Adrenal gland (tissue), 9 donors: ENCODE measurements at regions not wholly inside any gene's neighbourhood (a gene's known extent, or its start where the extent isn't known, plus 50 kb on each side); places are given as distances from the start of the nearest gene placed in this dataset.

Experiments used
- DNase-seq, 7 donors: peaks; one replicate each; pipeline ENCODE4 v3.0.0-alpha.2; 2019 to 2020
- H3K27ac ChIP-seq, 5 donors: fragments of 200-600 bp; sonication (generic) in 4 of 5; 1 replicate in 3 of 5; 2 replicates in 2 of 5; pipeline versions ENCODE4 v1.5.1 to v1.8.0; 2016 to 2020; ENCODE audit warnings: mild to moderate bottlenecking in 1 of 5
- H3K27me3 ChIP-seq: fragments of 200-600 bp; 2 replicates; pipeline ENCODE4 v1.8.0; 2021
- H3K36me3 ChIP-seq, 2 donors: fragments of 200-600 bp; replicated peaks in 1 of 2; 1 replicate in 1 of 2; 2 replicates in 1 of 2; pipeline versions ENCODE4 v1.5.1 to v1.8.0; 2018 to 2022
- H3K4me1 ChIP-seq, 2 donors: fragments of 200-600 bp; replicated peaks in 1 of 2; 1 replicate in 1 of 2; 2 replicates in 1 of 2; pipeline versions ENCODE4 v1.5.1 to v1.8.0; 2018 to 2021
- H3K4me3 ChIP-seq, 4 donors: fragments of 200-600 bp; sonication (generic) in 3 of 4; one replicate each; pipeline ENCODE4 v1.5.1; 2016 to 2018
- H3K9me3 ChIP-seq, 3 donors: fragments of 200-600 bp; sonication (generic) in 1 of 3; replicated peaks in 1 of 3; 1 replicate in 2 of 3; 2 replicates in 1 of 3; pipeline versions ENCODE4 v1.5.1 to v1.8.0; 2016 to 2021
- POLR2A ChIP-seq, 2 donors: fragments of 450-650 bp; IDR thresholded peaks; one replicate each; pipeline ENCODE4 v1.6.1; 2017; ENCODE audit warnings: antibody characterized with exemption in 2 of 2, mild to moderate bottlenecking in 2 of 2, moderate library complexity in 1 of 2
- WGBS, 4 donors: extraction: QIAGEN DNeasy Blood & Tissue Kit in 2 of 4; methylation state at CpG; one replicate each; pipeline versions ENCODE4 v1.1.5 to v1.1.7; 2013 to 2017; 5-methylcytosine and 5-hydroxymethylcytosine counted together
- intact Hi-C, 2 donors: fragments of 100-400 bp; cut with DNase I; formaldehyde crosslinking; loops; one replicate each; pipeline versions ENCODE4 v1.14.1 to v1.15.0; 2022 to 2023
- TF ChIP-seq, protein P1 (sequence below), 6 experiments: fragments of 450-650 bp in 4 of 6; fragments of 200-600 bp in 2 of 6; sonication (generic) in 1 of 6; IDR thresholded peaks; 1 replicate in 5 of 6; 2 replicates in 1 of 6; pipeline versions ENCODE4 v1.5.1 to v1.8.0; 2016 to 2021; ENCODE audit warnings: antibody characterized with exemption in 6 of 6, mild to moderate bottlenecking in 2 of 6, moderate library complexity in 1 of 6
- donor health status: healthy with polysubstance abuse.
- donor health status: Bipolar disorder and iron deficiency.
- donor health status: DM: yes; HTN: yes; CAD: no.
- donor health status: DM: no; HTN: no; CAD: no.
- donor health status: DM: no; HTN: no; CAD: no.

DNA sequence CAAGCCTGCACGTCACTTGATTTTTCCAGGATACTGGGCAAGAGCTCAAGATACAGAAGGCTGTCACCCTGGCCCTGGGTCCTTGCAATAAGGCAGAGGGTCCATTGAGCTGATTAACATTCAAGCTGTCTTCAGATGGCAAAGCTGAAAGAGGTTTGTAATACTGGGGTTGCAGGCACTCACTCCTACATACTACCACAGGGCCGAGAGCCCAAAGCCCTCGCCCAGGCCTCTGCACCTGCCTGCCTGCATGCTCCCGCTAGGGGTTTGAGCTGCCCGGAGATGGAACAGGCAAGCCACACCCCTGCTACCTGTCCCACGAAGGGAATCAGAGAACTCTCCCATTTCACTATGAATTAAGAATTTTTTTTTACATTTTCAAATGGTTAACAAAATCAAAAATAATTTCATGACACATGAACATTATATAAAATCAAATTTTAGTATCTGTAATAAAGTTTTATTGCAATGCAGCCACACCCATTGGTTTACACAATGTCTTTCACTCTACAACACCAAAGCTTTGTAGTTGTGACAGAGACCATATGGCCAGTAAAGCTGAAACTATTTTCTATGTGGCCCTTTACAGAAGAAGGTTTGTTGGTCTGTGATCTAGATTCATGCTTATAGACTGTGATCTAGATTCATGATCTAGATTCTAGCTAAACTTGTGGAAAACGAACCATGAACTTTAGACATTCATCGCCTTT lies 530.4 kb upstream of the IGFBP7 start:
- intact Hi-C loops: no loop called here
- H3K36me3 ChIP-seq: no peaks in the 10 kb centered on the region
- H3K27ac ChIP-seq: no peak overlapping the region
- no peaks in the 10 kb centered on the region for H3K27me3 ChIP-seq
- no peaks in the 10 kb centered on the region for H3K9me3 ChIP-seq
- 83 to 90% (median 86%) methylated on average over 8 of the region's 8 CpGs for WGBS, 4 donors
- no peak overlapping the region for H3K4me3 ChIP-seq
- no peak for DNase-seq
- H3K4me1 ChIP-seq: no peaks in the 10 kb centered on the region
- TF ChIP-seq POLR2A (IDR thresholded peaks at IDR 0.05): no peak
- TF ChIP-seq, protein P1, sequence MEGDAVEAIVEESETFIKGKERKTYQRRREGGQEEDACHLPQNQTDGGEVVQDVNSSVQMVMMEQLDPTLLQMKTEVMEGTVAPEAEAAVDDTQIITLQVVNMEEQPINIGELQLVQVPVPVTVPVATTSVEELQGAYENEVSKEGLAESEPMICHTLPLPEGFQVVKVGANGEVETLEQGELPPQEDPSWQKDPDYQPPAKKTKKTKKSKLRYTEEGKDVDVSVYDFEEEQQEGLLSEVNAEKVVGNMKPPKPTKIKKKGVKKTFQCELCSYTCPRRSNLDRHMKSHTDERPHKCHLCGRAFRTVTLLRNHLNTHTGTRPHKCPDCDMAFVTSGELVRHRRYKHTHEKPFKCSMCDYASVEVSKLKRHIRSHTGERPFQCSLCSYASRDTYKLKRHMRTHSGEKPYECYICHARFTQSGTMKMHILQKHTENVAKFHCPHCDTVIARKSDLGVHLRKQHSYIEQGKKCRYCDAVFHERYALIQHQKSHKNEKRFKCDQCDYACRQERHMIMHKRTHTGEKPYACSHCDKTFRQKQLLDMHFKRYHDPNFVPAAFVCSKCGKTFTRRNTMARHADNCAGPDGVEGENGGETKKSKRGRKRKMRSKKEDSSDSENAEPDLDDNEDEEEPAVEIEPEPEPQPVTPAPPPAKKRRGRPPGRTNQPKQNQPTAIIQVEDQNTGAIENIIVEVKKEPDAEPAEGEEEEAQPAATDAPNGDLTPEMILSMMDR (IDR thresholded peaks at IDR 0.05): no peak

- TF ChIP-seq, protein P1 (IDR thresholded peaks at IDR 0.05): no peak
- H3K4me1 ChIP-seq: no peaks in the 10 kb centered on the region
- H3K4me3 ChIP-seq: no peak overlapping the region
- H3K36me3 ChIP-seq: no peaks in the 10 kb centered on the region
- no peak for DNase-seq
- H3K9me3 ChIP-seq: no peaks in the 10 kb centered on the region
- intact Hi-C loops: no loop called here
- H3K27ac ChIP-seq: no peak overlapping the region
- H3K27me3 ChIP-seq: no peaks in the 10 kb centered on the region
- 57 to 68% (median 60%) methylated on average over 6 to 8 of the region's 8 CpGs for WGBS, 4 donors
These were observed 529.6 kb upstream of the IGFBP7 start for GRCh38 chr4:57639561-57640382.

DNA sequence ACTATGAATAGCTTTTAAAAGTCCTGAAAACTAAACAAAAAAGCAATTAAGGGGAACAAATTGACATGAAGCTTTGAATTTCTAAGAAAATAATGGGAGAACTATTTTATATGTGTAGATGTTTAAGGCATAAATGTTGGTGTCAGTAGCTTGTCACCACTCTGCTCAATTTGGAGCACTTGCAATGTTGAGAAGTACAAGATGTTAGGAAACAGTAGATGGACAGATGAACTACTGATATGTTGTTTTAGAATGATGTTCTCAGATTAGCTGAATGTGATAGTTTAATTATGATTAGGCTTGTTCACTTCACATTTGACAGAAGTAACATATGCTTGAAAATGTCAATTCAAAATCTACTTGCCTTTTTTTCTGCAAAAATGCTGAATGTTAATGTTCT lies 525.7 kb upstream of the IGFBP7 start:
- Histone ChIP-seq H3K27ac (no peak overlapping the region), H3K9me3 (no peaks in the 10 kb centered on the region), H3K4me1 (no peaks in the 10 kb centered on the region), H3K36me3 (no peaks in the 10 kb centered on the region), H3K27me3 (no peaks in the 10 kb centered on the region), H3K4me3 (no peak overlapping the region)
- TF ChIP-seq, protein P1 (IDR thresholded peaks at IDR 0.05): no peak
- no peak for TF ChIP-seq POLR2A (IDR thresholded peaks at IDR 0.05)
- DNase-seq: no peak
- intact Hi-C loops: no loop called here

DNA sequence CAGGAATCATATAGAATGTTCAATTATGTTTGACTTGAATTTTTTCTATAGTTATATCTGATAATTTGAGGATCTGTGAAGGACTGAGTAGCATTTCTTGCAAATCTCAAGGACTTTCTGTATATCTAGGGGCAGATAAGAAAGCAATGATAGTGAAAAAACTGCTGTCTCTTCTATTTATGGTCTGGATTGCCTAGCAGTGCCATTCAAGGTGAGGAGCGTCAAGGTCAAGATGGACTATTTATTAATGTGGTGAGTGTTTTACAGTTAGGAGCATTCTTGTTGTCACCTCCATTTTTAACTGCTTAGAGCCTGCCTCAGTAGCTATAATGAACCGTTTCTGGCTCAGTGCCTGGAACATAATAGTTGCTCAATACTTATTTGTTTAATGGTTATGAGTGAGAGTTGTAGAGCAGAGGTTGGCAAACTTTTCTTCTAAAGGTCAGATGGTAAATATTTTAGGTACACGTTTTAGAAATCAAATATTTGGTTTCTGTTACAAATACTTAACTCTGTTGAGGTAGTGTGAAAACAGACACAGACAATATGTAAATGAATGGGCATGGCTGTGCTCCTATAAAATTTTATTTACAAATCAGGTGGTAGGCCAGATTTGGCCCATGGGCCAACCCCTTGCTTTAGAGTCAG lies 523.2 kb upstream of the IGFBP7 start:
- Histone ChIP-seq H3K27ac (no peak overlapping the region), H3K4me3 (no peak overlapping the region), H3K4me1 (no peaks in the 10 kb centered on the region), H3K36me3 (no peaks in the 10 kb centered on the region), H3K9me3 (no peaks in the 10 kb centered on the region), H3K27me3 (no peaks in the 10 kb centered on the region)
- WGBS, 4 donors: 48 to 61% (median 55%) methylated on average over 3 of the region's 3 CpGs
- no peak for DNase-seq
- TF ChIP-seq POLR2A (IDR thresholded peaks at IDR 0.05): no peak
- TF ChIP-seq, protein P1 (IDR thresholded peaks at IDR 0.05): no peak
- intact Hi-C loops: no loop called here
